Thymus (tissue), 11 donors: ENCODE measurements at regions not wholly inside any gene's neighbourhood (a gene's known extent, or its start where the extent isn't known, plus 50 kb on each side); places are given as distances from the start of the nearest gene placed in this dataset.
"Not testable (repeated sequence)": the region's sequence is repeated elsewhere in the genome, so short reads cannot be mapped to it uniquely, and the experiment has no call there.

Experiments used
- DNase-seq, 9 donors: peaks; one replicate each; pipeline ENCODE4 v3.0.0-alpha.2; 2013; ENCODE audit warnings: low spot score in 9 of 9, low read depth in 6 of 9, missing footprints in 1 of 9
- H3K27ac ChIP-seq, 2 donors: one replicate each; pipeline ENCODE4 v1.5.1; 2013; ENCODE audit warnings: control low read depth in 1 of 2, low read depth in 1 of 2, low read length in 1 of 2, mild to moderate bottlenecking in 1 of 2, moderate library complexity in 1 of 2
- H3K27me3 ChIP-seq, 2 donors: one replicate each; pipeline ENCODE4 v1.5.1; 2013; ENCODE audit warnings: low read length in 1 of 2; ENCODE audit not compliant: control insufficient read depth in 2 of 2, insufficient read depth in 1 of 2
- H3K36me3 ChIP-seq, 2 donors: one replicate each; pipeline ENCODE4 v1.5.1; 2013; ENCODE audit warnings: low read length in 1 of 2, mild to moderate bottlenecking in 1 of 2, moderate library complexity in 1 of 2; ENCODE audit not compliant: control insufficient read depth in 2 of 2, insufficient read depth in 2 of 2
- H3K4me1 ChIP-seq, 2 donors: one replicate each; pipeline ENCODE4 v1.5.1; 2013; ENCODE audit warnings: low read length in 2 of 2; ENCODE audit not compliant: control insufficient read depth in 2 of 2, insufficient read depth in 2 of 2
- H3K4me3 ChIP-seq, 2 donors: one replicate each; pipeline ENCODE4 v1.5.1; 2013; ENCODE audit warnings: low read length in 2 of 2, control low read depth in 1 of 2, mild to moderate bottlenecking in 1 of 2
- H3K9me3 ChIP-seq, 2 donors: one replicate each; pipeline ENCODE4 v1.5.1; 2013; ENCODE audit warnings: low read length in 1 of 2, mild to moderate bottlenecking in 1 of 2; ENCODE audit not compliant: control insufficient read depth in 2 of 2, insufficient read depth in 1 of 2
- WGBS: extraction: QIAGEN DNeasy Blood & Tissue Kit; methylation state at CpG from one replicate; pipeline ENCODE4 v1.1.7; 2013; 5-methylcytosine and 5-hydroxymethylcytosine counted together
- donor health status: healthy.

DNA sequence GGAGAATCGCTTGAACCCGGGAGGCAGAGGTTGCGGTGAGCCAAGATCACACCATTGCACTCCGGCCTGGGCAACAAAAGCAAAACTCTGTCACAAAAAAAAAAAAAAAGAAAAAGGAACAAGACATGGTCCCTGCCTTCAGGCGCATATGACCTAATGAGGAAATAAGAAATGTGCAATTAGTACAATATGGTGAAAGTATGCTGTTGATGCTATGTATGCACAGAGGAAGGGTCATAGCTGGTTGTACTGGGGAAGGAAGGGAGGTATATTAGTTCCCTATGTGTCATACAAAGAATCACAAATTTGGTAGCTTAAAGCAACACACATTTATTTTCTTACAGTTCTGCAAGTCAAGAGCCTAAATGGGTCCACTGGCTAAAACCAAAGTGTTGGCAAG lies 97.8 kb upstream of the MPP7 start:
- Histone ChIP-seq H3K4me3 (no peak overlapping the region), H3K9me3 (no peaks in the 10 kb centered on the region), H3K36me3 (no peaks in the 10 kb centered on the region), H3K27me3 (no peaks in the 10 kb centered on the region), H3K4me1 (no peaks in the 10 kb centered on the region), H3K27ac (no peak overlapping the region)
- no peak for DNase-seq
- 98% methylated on average over 5 of the region's 5 CpGs for WGBS

- WGBS: 59% methylated on average over 7 of the region's 7 CpGs
- not testable (repeated sequence) for H3K27ac ChIP-seq
These were observed 99.8 kb upstream of the MPP7 start for GRCh38 chr10:28402611-28403073.

GRCh38 chr10:28403090-28403489 lies 100.2 kb upstream of the MPP7 start:
- Histone ChIP-seq H3K27me3 (no peaks in the 10 kb centered on the region), H3K4me1 (no peaks in the 10 kb centered on the region), H3K36me3 (no peaks in the 10 kb centered on the region), H3K9me3 (no peaks in the 10 kb centered on the region), H3K27ac (no peak overlapping the region), H3K4me3 (no peak overlapping the region)
- WGBS: 96% methylated on average over 2 of the region's 2 CpGs
- DNase-seq: no peak

More at GRCh38 chr10:28402611-28403073, 99.8 kb upstream of the MPP7 start:
- not testable (repeated sequence) for H3K36me3 ChIP-seq, H3K4me1 ChIP-seq, H3K27me3 ChIP-seq, H3K9me3 ChIP-seq, H3K4me3 ChIP-seq, DNase-seq

GRCh38 chr10:28408237-28408777 lies 105.4 kb upstream of the MPP7 start:
- no peak for DNase-seq
- Histone ChIP-seq H3K36me3 (no peaks in the 10 kb centered on the region), H3K27ac (no peak overlapping the region), H3K27me3 (no peaks in the 10 kb centered on the region), H3K4me1 (no peaks in the 10 kb centered on the region), H3K9me3 (no peaks in the 10 kb centered on the region), H3K4me3 (no peak overlapping the region)
- WGBS: 96% methylated on average over 4 of the region's 4 CpGs

DNA sequence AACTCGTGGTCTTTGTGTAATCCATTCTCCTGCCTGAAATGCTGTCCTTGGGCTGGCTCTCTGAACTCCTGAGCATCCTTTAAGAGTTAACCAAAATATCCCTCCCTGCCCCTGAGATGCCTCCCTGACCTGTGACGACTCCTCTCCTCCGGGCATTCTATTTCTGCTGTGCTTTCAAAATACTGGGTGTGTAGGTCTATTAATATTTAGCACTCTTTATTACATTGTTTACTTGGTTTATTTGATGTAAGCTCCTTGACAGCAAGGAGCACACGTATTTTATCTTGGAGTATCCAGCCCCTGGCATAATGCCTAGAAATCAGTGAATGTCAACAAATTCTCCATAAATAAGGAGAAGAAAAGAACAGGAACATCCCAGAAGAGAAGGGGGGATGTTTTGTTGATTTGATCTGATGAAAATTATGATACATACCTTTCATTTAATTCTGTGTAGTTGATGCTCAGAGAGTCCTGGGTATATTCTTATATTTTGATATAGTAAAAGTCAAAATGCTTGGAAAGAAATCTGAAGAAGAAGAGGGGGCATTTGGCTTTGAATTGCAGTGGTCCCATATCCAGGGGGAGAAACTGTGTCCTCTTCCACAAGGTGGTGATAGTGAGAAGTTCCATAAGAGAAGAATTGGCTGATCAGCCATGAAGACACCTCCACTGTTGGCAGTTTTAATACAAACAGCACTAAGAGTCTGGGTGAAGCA lies 107.7 kb upstream of the MPP7 start:
- Histone ChIP-seq H3K27ac (no peak overlapping the region), H3K4me3 (no peak overlapping the region), H3K9me3 (no peaks in the 10 kb centered on the region), H3K27me3 (no peaks in the 10 kb centered on the region), H3K36me3 (no peaks in the 10 kb centered on the region), H3K4me1 (no peaks in the 10 kb centered on the region)
- no peak for DNase-seq
- WGBS: 87% methylated on average over 4 of the region's 4 CpGs

DNA sequence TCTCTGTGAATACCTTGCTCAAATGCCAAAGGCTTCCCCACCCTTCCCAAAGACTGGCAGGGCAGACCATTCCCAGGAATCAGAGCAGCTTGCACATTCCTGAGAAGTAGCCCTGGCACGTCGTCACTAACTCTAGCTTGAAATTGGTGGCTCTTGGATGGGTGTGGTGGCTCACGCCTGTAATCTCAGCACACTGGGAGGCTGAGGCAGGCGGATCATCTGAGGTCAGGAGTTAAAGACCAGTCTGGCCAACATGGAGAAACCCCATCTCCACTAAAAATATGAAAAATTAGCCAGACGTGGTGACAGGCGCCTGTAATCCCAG lies 108.2 kb upstream of the MPP7 start:
- H3K9me3 ChIP-seq: no peaks in the 10 kb centered on the region
- H3K27ac ChIP-seq: no peak overlapping the region
- WGBS: 98% methylated on average over 6 of the region's 6 CpGs
- no peaks in the 10 kb centered on the region for H3K27me3 ChIP-seq
- H3K36me3 ChIP-seq: no peaks in the 10 kb centered on the region
- no peaks in the 10 kb centered on the region for H3K4me1 ChIP-seq
- DNase-seq: no peak
- no peak overlapping the region for H3K4me3 ChIP-seq

DNA sequence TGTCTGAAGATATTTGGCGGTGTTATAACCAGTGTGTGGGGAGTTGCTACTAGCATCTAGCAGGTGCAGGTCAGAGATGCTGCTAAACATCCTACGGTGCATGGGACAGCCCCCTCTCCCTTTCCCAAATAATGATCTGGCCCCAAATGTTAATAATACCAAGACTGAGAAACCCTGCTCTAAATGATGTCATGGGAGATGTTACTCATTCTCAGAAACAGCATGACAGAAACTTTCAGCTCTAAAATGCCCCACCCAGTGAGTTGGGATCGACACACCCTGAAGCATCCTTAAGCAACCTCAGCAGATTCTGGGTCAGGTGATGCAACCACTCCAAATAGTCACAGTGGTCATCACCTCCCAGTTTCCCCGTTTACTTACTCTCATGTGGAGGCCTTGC lies 108.8 kb upstream of the MPP7 start:
- no peaks in the 10 kb centered on the region for H3K36me3 ChIP-seq
- H3K4me3 ChIP-seq: no peak overlapping the region
- 94% methylated on average over 4 of the region's 4 CpGs for WGBS
- no peak for DNase-seq
- no peaks in the 10 kb centered on the region for H3K9me3 ChIP-seq
- H3K4me1 ChIP-seq: no peaks in the 10 kb centered on the region
- no peak overlapping the region for H3K27ac ChIP-seq
- no peaks in the 10 kb centered on the region for H3K27me3 ChIP-seq

DNA sequence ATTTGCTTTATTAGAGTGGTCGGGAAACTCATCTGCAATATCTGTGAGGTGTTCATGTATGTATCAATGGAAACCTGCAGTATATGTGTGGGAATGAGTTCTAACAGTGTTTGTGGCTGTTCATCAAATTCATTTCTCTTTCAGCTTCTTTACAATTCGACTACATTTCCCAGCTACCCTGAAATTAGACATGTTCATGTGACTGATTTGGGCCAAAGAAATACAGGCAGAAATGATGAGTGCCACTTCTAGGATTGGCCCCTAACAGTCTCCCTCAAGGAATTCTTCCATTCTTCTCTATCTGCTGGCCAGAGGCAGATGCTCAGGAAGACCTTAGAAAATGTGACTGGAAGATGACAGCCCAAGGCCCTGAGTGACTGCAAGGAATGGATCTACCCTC lies 114.8 kb upstream of the WAC start:
- H3K27ac ChIP-seq: no peak overlapping the region
- no peaks in the 10 kb centered on the region for H3K4me1 ChIP-seq
- no peaks in the 10 kb centered on the region for H3K36me3 ChIP-seq
- no peak for DNase-seq
- no peaks in the 10 kb centered on the region for H3K9me3 ChIP-seq
- WGBS: 90% methylated on average over 2 of the region's 2 CpGs
- H3K27me3 ChIP-seq: no peaks in the 10 kb centered on the region
- no peak overlapping the region for H3K4me3 ChIP-seq

GRCh38 chr10:28425422-28425821 lies 107.5 kb upstream of the WAC start:
- no peak for DNase-seq
- WGBS: 96% methylated on average over 3 of the region's 3 CpGs
- no peaks in the 10 kb centered on the region for H3K27me3 ChIP-seq
- H3K9me3 ChIP-seq: no peaks in the 10 kb centered on the region
- H3K4me1 ChIP-seq: no peaks in the 10 kb centered on the region
- no peak overlapping the region for H3K4me3 ChIP-seq
- H3K36me3 ChIP-seq: no peaks in the 10 kb centered on the region
- no peak overlapping the region for H3K27ac ChIP-seq
